ENCODE measurements at regions not wholly inside any gene's neighbourhood (a gene's known extent, or its start where the extent isn't known, plus 50 kb on each side); places are given as distances from the start of the nearest gene placed in this dataset.

DNA sequence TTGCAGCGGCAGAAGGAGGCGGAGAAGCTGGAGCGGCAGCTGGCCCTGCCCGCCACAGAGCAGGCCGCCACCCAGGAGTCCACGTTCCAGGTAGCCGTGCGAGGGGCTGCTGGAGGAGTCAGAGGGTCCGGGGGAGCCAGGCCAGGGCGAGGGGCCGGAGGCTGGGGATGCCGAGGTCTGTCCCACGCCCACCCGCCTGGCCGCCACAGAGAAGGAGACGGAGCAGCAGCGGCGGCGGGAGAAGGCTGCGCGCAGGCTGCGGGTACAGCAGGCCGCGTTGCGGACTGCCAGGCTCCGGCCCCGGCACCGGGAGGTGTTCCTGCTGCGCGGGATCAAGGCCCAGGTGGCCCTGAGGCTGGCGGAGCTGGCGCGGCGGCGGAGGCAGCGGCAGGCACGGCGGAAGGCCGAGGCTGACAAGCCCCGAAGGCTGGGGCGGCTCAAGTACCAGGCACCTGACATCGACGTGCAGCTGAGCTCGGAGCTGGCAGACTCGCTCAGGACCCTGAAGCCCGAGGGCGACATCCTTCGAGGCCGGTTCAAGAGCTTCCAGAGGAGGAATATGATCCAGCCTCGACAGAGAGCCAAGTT, 625.0 kb downstream of the MCTP2 start:
- Histone ChIP-seq H3K27me3 (ENCODE audit: control insufficient read depth, low read length) (no peaks in the 10 kb centered on the region), H3K9me2 (replicated peaks; ENCODE audit: control insufficient read depth, low read length) (no peaks in the 10 kb centered on the region), H3K9me3 (ENCODE audit: control insufficient read depth, insufficient read depth, low read length) (peaks cover 8% of the 10 kb centered on the region; the same call in 1 of the 2 replicates), H3K4me3 (ENCODE audit: low read length) (no peak overlapping the region), H3K79me2 (ENCODE audit: control insufficient read depth, low read length) (no peaks in the 10 kb centered on the region), H3F3A (ENCODE audit: control insufficient read depth, insufficient read depth) (no peaks in the 10 kb centered on the region), H4K20me1 (ENCODE audit: control insufficient read depth, insufficient read depth, low read depth, low read length) (no peaks in the 10 kb centered on the region), H3K36me3 (ENCODE audit: control insufficient read depth, low read length) (no peaks in the 10 kb centered on the region), H3K4me1 (ENCODE audit: control insufficient read depth, low read length) (no peaks in the 10 kb centered on the region), H3K4me2 (ENCODE audit: low read length) (no peak overlapping the region), H3K27ac (ENCODE audit: low read depth, low read length) (no peak overlapping the region)
- no peak for TF ChIP-seq EZH2phosphoT487 (IDR thresholded peaks at IDR 0.05; ENCODE audit: borderline replicate concordance, low read length)
- no peak for TF ChIP-seq CTCF (IDR thresholded peaks at IDR 0.05; ENCODE audit: low read depth, low read length, poor library complexity, severe bottlenecking)

GRCh38 chr15:94857466-94857865, 626.1 kb downstream of the MCTP2 start:
- H3K27me3 ChIP-seq (ENCODE audit: control insufficient read depth, low read length), result no peaks in the 10 kb centered on the region
- H3K27ac ChIP-seq (ENCODE audit: low read depth, low read length), result no peak overlapping the region
- no peaks in the 10 kb centered on the region for H3K79me2 ChIP-seq (ENCODE audit: control insufficient read depth, low read length)
- no peaks in the 10 kb centered on the region for H3F3A ChIP-seq (ENCODE audit: control insufficient read depth, insufficient read depth)
- no peaks in the 10 kb centered on the region for H3K4me1 ChIP-seq (ENCODE audit: control insufficient read depth, low read length)
- no peak overlapping the region for H3K4me3 ChIP-seq (ENCODE audit: low read length)
- H3K9me2 ChIP-seq (replicated peaks; ENCODE audit: control insufficient read depth, low read length), result no peaks in the 10 kb centered on the region
- H3K36me3 ChIP-seq (ENCODE audit: control insufficient read depth, low read length), result no peaks in the 10 kb centered on the region
- TF ChIP-seq CTCF (IDR thresholded peaks at IDR 0.05; ENCODE audit: low read depth, low read length, poor library complexity, severe bottlenecking), result no peak
- TF ChIP-seq EZH2phosphoT487 (IDR thresholded peaks at IDR 0.05; ENCODE audit: borderline replicate concordance, low read length), result no peak
- no peak overlapping the region for H3K4me2 ChIP-seq (ENCODE audit: low read length)
- H3K9me3 ChIP-seq (ENCODE audit: control insufficient read depth, insufficient read depth, low read length), result peaks cover 8% of the 10 kb centered on the region; the same call in 1 of the 2 replicates
- no peaks in the 10 kb centered on the region for H4K20me1 ChIP-seq (ENCODE audit: control insufficient read depth, insufficient read depth, low read depth, low read length)

DNA sequence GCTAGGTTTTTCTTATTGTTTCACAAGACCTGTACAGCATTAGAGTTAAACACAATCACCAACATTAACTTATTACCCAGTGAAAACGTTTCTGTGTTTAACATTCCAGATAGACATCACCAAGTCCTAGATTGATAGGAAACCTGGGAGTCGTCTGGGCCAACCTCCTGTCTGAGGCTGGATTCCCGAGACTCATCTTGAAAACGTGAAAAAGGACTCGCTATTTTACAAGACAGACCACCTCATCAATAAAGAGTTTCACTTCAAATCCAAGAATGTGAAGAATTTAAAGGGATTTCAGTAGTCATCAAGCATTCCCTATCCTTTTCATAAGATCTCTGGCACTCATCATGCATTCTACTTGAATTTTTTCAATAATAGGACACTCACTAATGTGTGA, 626.6 kb downstream of the MCTP2 start:
- no peak overlapping the region for H3K27ac ChIP-seq (ENCODE audit: low read depth, low read length)
- no peaks in the 10 kb centered on the region for H3K27me3 ChIP-seq (ENCODE audit: control insufficient read depth, low read length)
- H4K20me1 ChIP-seq (ENCODE audit: control insufficient read depth, insufficient read depth, low read depth, low read length), result no peaks in the 10 kb centered on the region
- TF ChIP-seq CTCF (IDR thresholded peaks at IDR 0.05; ENCODE audit: low read depth, low read length, poor library complexity, severe bottlenecking), result no peak
- no peak for TF ChIP-seq EZH2phosphoT487 (IDR thresholded peaks at IDR 0.05; ENCODE audit: borderline replicate concordance, low read length)
- H3K79me2 ChIP-seq (ENCODE audit: control insufficient read depth, low read length), result no peaks in the 10 kb centered on the region
- H3F3A ChIP-seq (ENCODE audit: control insufficient read depth, insufficient read depth), result no peaks in the 10 kb centered on the region
- no peak overlapping the region for H3K4me3 ChIP-seq (ENCODE audit: low read length)
- H3K9me2 ChIP-seq (replicated peaks; ENCODE audit: control insufficient read depth, low read length), result no peaks in the 10 kb centered on the region
- no peaks in the 10 kb centered on the region for H3K36me3 ChIP-seq (ENCODE audit: control insufficient read depth, low read length)
- no peaks in the 10 kb centered on the region for H3K4me1 ChIP-seq (ENCODE audit: control insufficient read depth, low read length)
- no peak overlapping the region for H3K4me2 ChIP-seq (ENCODE audit: low read length)
- peaks cover 8% of the 10 kb centered on the region; the same call in 1 of the 2 replicates for H3K9me3 ChIP-seq (ENCODE audit: control insufficient read depth, insufficient read depth, low read length)

Data from DOHH2 (cell line).